ENCODE measurements at regions not wholly inside any gene's neighbourhood (a gene's known extent, or its start where the extent isn't known, plus 50 kb on each side); places are given as distances from the start of the nearest gene placed in this dataset.

- FAIRE-seq, result no peak
Observed at GRCh38 chr13:40470660-40471059, 195.8 kb downstream of the FOXO1 start.

DNA sequence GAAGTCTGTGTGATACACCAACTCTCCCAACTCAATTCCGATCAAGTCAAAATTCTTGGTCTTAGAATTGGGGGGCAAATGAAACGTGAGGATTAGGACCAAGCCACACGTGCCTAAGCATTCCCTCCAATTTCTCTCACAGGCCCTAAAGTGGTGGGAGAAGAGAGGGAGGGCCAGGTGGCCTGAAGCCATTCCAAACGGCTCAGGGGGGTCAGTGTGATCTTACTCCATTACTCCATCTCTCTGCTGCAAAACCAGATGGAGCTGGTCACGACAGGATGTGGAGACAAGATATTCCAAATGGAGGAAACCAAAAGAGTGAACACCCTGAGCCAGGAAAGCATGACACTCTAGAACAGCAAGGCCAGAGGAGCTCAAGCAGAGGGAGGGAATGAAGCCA lies 195.4 kb downstream of the FOXO1 start:
- FAIRE-seq, result no peak

DNA sequence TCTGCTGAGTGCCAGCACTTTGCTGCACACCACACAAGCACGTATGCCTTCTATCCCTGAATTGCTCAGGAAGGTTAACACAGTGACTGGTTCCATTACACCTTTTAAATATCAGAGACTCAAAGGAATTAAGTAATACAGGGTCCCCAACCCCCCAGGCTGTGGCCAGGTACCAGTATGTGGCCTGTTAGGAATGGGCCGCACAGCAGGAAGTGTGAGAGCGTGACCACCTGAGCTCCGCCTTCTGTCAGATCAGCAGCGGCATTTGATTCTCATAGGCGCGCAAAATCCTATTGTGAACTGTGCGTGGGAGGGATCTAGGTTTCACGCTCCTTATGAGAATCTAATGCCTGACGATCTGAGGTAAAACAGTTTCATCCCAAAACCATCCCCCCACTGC lies 194.5 kb downstream of the FOXO1 start:
- FAIRE-seq, result no peak

- no peak for FAIRE-seq
Observed at GRCh38 chr13:40472427-40473220, 193.8 kb downstream of the FOXO1 start.

DNA sequence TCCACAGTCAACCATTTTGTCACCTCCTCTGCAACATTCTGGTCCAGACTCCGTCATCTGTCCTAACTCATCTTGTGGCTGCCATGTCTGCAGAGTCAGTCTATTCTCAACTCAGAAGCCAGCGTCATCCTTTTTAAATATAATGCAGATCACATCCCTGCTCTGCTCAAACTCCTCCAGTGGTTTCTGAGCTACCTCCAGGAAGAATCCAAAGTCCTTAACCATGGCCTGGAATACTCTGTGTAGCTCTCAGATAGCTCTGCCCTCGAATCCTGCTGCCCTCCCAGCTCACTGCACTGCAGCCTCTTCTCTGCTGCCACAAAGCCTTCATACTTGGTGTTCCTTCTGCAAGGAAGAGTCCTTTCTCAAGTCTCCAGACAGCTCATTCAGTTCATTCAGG lies 190.8 kb downstream of the FOXO1 start:
- no peak for FAIRE-seq

- no peak for FAIRE-seq
Observed at GRCh38 chr13:40476175-40476958, 190.1 kb downstream of the FOXO1 start.

DNA sequence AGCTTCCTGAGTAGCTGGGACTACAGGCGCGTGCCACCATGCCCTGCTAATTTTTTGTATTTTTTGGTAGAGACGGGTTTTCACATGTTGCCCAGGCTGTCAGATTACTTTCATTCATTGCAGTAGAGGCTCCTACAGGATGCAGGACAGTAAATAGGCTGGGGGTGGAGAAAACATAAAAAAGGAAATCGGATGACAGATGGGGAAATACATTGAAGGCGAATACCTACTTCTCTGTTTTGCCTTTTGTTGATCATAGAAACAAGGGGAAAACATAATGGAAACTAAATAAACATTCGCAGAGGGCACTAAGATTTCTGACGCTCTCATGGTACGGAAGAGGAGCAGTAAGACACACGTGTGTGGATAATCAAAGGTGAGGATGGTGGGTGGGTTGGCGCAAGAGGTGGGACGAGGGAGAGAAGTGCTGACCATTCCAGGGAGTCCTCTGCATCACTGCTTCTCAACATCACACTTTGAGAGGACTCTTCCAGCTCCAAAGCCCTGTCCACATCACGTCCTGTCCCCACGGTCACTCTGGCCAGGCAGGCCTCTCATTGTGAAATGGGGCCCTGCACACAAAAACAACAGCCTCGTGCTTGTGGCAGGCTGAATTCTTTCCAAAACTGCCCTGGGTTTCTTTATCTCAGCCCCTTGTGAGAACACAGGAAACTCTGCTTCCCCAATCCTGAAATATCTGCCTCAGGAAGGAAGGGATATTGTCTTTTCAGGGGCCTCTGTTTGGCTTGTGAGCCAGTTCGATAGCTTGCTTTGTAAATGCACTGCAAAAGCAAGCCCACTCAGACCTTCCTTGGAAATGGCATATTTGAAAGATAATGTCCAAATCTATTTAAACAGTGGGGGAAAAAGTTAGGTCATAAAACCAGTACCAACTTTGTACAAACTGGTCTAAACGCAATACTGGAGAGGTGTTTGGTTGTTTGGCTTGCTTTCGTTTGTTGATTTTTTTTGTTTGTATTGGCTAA lies 188.5 kb downstream of the FOXO1 start:
- FAIRE-seq, result no peak

DNA sequence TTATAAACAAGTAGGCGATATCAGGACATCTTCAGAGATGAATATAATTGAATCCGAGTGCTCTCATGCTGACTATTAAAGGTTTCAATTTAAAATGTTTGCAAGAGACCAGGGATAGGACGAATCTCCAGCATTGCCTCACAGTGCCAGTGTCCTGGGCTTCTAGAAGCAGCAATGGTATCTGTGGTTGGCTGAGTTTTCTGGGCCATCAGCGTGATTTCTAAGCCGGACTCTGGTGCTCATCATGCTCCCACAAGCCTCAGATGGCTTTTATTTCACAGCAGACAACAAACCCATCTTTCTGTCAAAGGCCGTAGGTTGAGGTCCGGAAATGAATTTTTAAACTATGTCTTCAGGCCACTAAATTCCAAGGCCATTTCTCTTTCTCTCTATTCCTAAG lies 187.7 kb downstream of the FOXO1 start:
- no peak for FAIRE-seq

DNA sequence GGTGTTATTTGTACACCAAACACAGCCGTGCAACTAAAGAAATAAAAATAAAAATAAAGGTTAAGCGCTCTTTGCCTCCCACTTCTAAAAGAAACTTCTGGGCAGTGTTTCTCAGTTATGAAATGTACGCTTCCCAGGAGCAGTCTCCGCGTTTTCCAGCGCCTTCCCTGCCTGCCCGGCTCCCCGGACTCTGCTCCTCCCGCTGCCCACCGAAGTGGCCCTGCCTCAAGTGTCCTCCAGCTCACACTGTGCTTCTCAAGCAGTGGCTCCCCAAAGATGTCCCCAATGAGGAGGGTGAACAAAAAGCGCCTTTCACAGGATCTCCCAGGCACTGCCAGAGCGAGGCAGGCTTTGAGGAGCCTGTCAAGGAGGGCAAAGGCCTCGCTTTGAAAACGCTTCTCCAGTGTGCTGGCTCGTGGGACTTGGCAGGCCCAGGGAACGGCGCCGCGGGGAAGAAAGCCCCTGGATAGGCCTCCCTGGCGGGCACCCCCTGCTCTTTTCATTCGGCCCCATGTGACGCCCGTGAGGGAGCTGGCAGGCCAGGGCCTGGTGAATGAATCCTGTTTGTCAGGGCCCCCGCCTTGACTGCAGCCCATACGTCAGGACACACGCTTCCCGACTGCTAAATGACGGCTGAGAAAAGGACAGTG lies 187.1 kb downstream of the FOXO1 start:
- no peak for FAIRE-seq

- no peak for FAIRE-seq
Observed at GRCh38 chr13:40480012-40480914, 186.2 kb downstream of the FOXO1 start.

DNA sequence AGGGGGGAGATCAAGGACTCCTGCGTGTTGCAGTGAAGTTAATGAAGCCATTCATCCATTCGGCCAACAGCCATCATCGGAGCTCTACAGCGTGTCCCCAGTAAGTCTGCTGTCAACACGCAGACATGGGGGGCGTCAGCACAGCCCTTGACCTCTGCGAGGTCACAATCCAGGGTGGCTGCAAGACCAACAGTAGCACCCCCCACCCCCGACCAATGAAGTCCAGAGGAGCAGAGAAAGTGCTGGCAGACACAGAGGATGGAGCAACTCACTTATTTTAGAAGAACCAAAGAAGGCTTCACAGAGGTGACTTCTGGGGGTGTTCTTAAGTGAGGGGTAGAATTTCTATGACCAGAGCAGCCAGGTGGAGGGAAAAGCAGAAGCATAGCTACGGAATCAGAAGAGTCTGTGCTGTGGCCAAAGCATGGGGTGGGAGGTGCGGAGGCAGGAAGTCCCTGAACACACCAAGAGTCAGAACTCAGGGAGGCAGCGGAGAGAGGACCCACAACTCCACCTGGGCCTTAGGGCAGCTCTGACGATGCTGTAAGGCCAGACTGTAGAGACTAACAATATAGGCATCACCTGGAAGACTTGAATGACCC lies 185.4 kb downstream of the FOXO1 start:
- FAIRE-seq, result no peak

DNA sequence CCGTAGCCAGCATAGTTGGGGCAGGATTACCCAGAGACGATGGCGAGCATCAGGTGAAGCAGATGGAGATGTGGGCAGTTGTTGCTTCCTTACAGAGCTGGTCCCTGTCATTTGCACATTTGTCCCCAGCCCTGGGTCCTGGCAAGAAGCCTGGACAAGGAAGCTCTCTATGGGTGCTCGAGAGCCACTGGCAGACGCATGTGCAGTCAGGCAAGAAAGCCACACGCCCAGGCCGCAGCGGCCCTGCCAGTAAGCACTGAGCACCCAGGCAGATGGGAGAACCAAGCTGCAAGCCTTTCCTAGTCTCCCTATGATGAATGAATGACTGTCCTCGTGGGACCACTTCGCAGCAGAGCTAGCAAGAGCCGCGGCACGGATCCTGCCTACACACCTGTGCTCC lies 182.8 kb downstream of the FOXO1 start:
- no peak for FAIRE-seq

- FAIRE-seq, result no peak
Observed at GRCh38 chr13:40484101-40484800, 182.2 kb downstream of the FOXO1 start.

DNA sequence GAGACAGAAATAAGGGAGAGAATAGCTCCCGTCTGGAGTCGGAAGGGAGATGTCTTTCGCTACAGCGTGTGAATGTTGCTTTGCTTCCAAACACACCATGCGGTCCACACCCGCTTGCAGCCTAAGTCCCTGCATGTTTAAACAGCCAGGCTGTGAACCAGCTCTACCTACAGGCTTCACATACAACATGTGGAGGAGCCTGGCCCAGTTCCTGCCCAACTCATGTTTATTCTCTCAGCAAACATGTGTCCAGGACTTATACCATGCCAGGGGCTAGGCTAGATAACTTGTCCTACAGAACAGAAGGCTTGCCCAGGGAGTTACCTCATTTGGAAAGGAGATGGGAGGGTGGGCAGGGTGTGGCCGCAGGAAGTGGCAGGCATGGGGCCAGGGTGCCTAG lies 181.5 kb downstream of the FOXO1 start:
- FAIRE-seq, result no peak

- no peak for FAIRE-seq
Observed at GRCh38 chr13:40485611-40486517, 180.6 kb downstream of the FOXO1 start.

- no peak for FAIRE-seq
Observed at GRCh38 chr13:40486518-40487163, 179.8 kb downstream of the FOXO1 start.

DNA sequence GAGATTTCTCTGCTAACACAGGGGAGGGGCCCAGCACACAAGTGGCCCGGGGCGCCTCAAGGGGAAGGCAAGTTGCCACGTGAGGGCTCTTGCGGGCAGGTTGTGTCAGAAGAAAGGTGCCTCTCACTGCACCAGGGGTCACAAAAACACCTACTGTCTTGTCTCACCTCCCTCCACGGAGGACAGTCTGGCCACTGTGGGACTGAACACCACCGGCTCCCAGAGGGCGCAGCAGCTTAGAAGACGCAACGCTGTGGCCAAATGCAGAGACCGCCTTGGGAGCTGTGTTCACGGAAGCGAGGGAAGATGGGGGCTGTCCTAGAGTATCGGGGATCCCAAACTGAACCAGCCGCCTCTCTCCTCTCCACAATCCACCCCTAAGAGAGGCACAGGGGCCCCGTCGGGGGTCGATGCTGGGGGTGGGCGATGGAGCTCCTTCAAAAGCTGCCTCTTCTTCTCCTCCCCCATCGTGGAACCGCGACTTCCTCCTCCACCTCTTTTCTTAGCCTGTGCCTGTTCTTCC lies 177.5 kb downstream of the FOXO1 start:
- no peak for FAIRE-seq

DNA sequence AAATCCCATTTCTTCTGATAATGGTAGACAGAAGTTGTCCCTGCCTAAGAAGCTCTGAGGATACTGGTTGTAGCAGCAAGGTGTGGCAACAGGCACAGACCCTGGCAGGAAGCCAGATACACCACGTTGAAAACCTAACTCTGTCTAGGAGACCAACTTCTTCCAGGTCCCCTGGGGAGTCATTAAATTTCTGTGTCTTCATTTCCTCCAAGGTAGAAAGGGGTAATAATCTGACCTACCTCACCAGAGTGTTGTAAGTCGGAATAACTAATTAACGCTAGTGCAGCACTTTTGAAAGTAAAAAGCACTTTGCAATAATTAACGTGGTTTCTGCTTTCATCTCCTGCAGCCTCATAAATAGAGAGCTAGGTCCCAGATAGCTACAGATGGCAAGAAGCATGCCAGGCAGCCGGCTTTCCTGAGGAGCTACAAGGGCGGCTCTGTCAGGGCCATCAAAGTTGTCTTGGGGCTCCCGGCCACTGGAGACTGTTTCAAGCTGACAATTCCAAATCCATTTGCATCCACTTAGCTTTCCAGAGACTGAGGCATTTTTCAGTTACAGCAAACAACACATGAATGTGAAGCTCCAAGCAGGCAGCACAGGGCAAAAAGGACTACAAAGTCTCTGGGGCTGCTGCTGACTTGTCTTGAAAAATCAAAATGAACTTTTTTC lies 176.2 kb downstream of the FOXO1 start:
- no peak for FAIRE-seq
